Liver (tissue), 8 donors: ENCODE measurements at regions not wholly inside any gene's neighbourhood (a gene's known extent, or its start where the extent isn't known, plus 50 kb on each side); places are given as distances from the start of the nearest gene placed in this dataset.

Experiments used
- DNase-seq: peaks from one replicate; pipeline ENCODE4 v3.0.0-alpha.2; 2017; ENCODE audit warnings: low spot score
- H3K27ac ChIP-seq, 2 donors: one replicate each; pipeline ENCODE4 v1.7.0; 2013; ENCODE audit warnings: inconsistent platforms in 2 of 2, low read length in 2 of 2, control low read depth in 1 of 2, low read depth in 1 of 2, mild to moderate bottlenecking in 1 of 2
- H3K27me3 ChIP-seq, 4 donors: one replicate each; pipeline versions ENCODE4 v1.6.1 to v1.7.0; 2013; ENCODE audit warnings: low read length in 3 of 4, inconsistent platforms in 1 of 4, mild to moderate bottlenecking in 1 of 4, moderate library complexity in 1 of 4; ENCODE audit not compliant: control insufficient read depth in 4 of 4, insufficient read depth in 4 of 4
- H3K36me3 ChIP-seq, 4 donors: one replicate each; pipeline versions ENCODE4 v1.6.1 to v1.7.0; 2013; ENCODE audit warnings: low read length in 3 of 4, mild to moderate bottlenecking in 3 of 4, low read depth in 1 of 4, moderate library complexity in 1 of 4; ENCODE audit not compliant: control insufficient read depth in 4 of 4, insufficient read depth in 3 of 4
- H3K4me1 ChIP-seq, 4 donors: one replicate each; pipeline versions ENCODE4 v1.6.1 to v1.7.0; 2013; ENCODE audit warnings: low read length in 3 of 4, mild to moderate bottlenecking in 3 of 4, moderate library complexity in 1 of 4; ENCODE audit not compliant: control insufficient read depth in 4 of 4, insufficient read depth in 4 of 4
- H3K4me3 ChIP-seq, 3 donors: one replicate each; pipeline versions ENCODE4 v1.6.1 to v1.7.0; 2013; ENCODE audit warnings: low read length in 3 of 3, control low read depth in 1 of 3, low read depth in 1 of 3, mild to moderate bottlenecking in 1 of 3
- H3K9ac ChIP-seq, 2 donors: one replicate each; pipeline ENCODE4 v1.7.0; 2013; ENCODE audit warnings: low read length in 2 of 2, mild to moderate bottlenecking in 2 of 2, moderate library complexity in 2 of 2, control low read depth in 1 of 2, low read depth in 1 of 2
- H3K9me3 ChIP-seq, 4 donors: one replicate each; pipeline versions ENCODE4 v1.6.1 to v1.7.0; 2013; ENCODE audit warnings: low read length in 3 of 4; ENCODE audit not compliant: control insufficient read depth in 4 of 4
- ATF3 ChIP-seq: IDR thresholded peaks from 2 replicates; pipeline ENCODE4 v1.6.1; 2016; ENCODE audit warnings: antibody characterized with exemption
- CTCF ChIP-seq: fragments of 150-350 bp; IDR thresholded peaks from 2 replicates; pipeline ENCODE4 v1.5.1; 2017; ENCODE audit warnings: improper control_type of control experiment, low read depth, low read length; ENCODE audit not compliant: missing input control
- EGR1 ChIP-seq, 2 donors: IDR thresholded peaks; 2 replicates each; pipeline ENCODE4 v1.6.1; 2016 to 2018; ENCODE audit warnings: antibody characterized with exemption in 2 of 2, low read depth in 2 of 2
- FOXA1 ChIP-seq: IDR thresholded peaks from 2 replicates; pipeline ENCODE4 v1.6.1; 2016; ENCODE audit warnings: antibody characterized with exemption
- FOXA2 ChIP-seq: IDR thresholded peaks from 2 replicates; pipeline ENCODE4 v1.6.1; 2016; ENCODE audit warnings: antibody characterized with exemption
- GABPA ChIP-seq, 2 donors: IDR thresholded peaks in 1 of 2; conservative IDR thresholded peaks in 1 of 2; 2 replicates each; pipeline ENCODE4 v1.6.1; 2016; ENCODE audit warnings: antibody characterized with exemption in 2 of 2, mild to moderate bottlenecking in 1 of 2, moderate library complexity in 1 of 2
- HNF4A ChIP-seq, 2 donors: conservative IDR thresholded peaks; 2 replicates each; pipeline ENCODE4 v1.6.1; 2016; ENCODE audit warnings: antibody characterized with exemption in 2 of 2, mild to moderate bottlenecking in 2 of 2
- HNF4G ChIP-seq: IDR thresholded peaks from 2 replicates; pipeline ENCODE4 v1.6.1; 2016; ENCODE audit warnings: antibody characterized with exemption
- JUND ChIP-seq, 2 donors: IDR thresholded peaks; 2 replicates each; pipeline ENCODE4 v1.6.1; 2016; ENCODE audit warnings: antibody characterized with exemption in 2 of 2
- MAX ChIP-seq: IDR thresholded peaks from 2 replicates; pipeline ENCODE4 v1.6.1; 2016; ENCODE audit warnings: antibody characterized with exemption
- NR2F2 ChIP-seq: IDR thresholded peaks from 2 replicates; pipeline ENCODE4 v1.6.1; 2016; ENCODE audit warnings: antibody characterized with exemption
- RAD21 ChIP-seq, 2 donors: IDR thresholded peaks; 2 replicates each; pipeline ENCODE4 v1.6.1; 2016; ENCODE audit warnings: antibody characterized with exemption in 2 of 2, mild to moderate bottlenecking in 2 of 2
- REST ChIP-seq: IDR thresholded peaks from 2 replicates; pipeline ENCODE4 v1.6.1; 2016; ENCODE audit warnings: antibody characterized with exemption, mild to moderate bottlenecking
- RXRA ChIP-seq, 2 donors: IDR thresholded peaks; 2 replicates each; pipeline ENCODE4 v1.6.1; 2017 to 2018; ENCODE audit warnings: antibody characterized with exemption in 2 of 2, mild to moderate bottlenecking in 1 of 2
- SP1 ChIP-seq: IDR thresholded peaks from 2 replicates; pipeline ENCODE4 v1.6.1; 2018; ENCODE audit warnings: antibody characterized with exemption, mild to moderate bottlenecking
- TAF1 ChIP-seq: conservative IDR thresholded peaks from 2 replicates; pipeline ENCODE4 v1.6.1; 2016; ENCODE audit warnings: antibody characterized with exemption, mild to moderate bottlenecking
- YY1 ChIP-seq: IDR thresholded peaks from 2 replicates; pipeline ENCODE4 v1.6.1; 2016; ENCODE audit warnings: antibody characterized with exemption, mild to moderate bottlenecking
- ZBTB33 ChIP-seq: IDR thresholded peaks from 2 replicates; pipeline ENCODE4 v1.6.1; 2016; ENCODE audit warnings: antibody characterized with exemption
- WGBS: extraction: QIAGEN DNeasy Blood & Tissue Kit; methylation state at CpG from one replicate; pipeline ENCODE4 v1.1.7; 2013; 5-methylcytosine and 5-hydroxymethylcytosine counted together
- donor health status: healthy.
- donor health status: healthy.
- donor health status: healthy.
- donor health status: healthy.
- donor health status: healthy.

- no peak overlapping the region for H3K4me3 ChIP-seq
- H3K36me3 ChIP-seq: no peaks in the 10 kb centered on the region
- H3K9ac ChIP-seq: no peak overlapping the region
- no peak overlapping the region for H3K27ac ChIP-seq
- no peaks in the 10 kb centered on the region for H3K27me3 ChIP-seq
- H3K4me1 ChIP-seq: peaks cover 0 to 13% (median 6%) of the 10 kb centered on the region in 4 donors
- no peak for TF ChIP-seq TAF1
- TF ChIP-seq FOXA1: no peak
- no peak for TF ChIP-seq FOXA2
- TF ChIP-seq JUND (IDR thresholded peaks at IDR 0.05): no peak
- TF ChIP-seq REST: no peak
- TF ChIP-seq MAX: no peak
- no peak for TF ChIP-seq HNF4A (conservative IDR thresholded peaks at IDR 0.05)
- TF ChIP-seq YY1: no peak
- TF ChIP-seq HNF4G: no peak
- no peak for TF ChIP-seq CTCF
- no peak for TF ChIP-seq RAD21 (IDR thresholded peaks at IDR 0.05)
- no peak for TF ChIP-seq SP1
- no peak for TF ChIP-seq EGR1 (IDR thresholded peaks at IDR 0.05; ENCODE audit: low read depth in 2 of 2)
- no peak for DNase-seq
- WGBS: 91% methylated on average over 6 of the region's 6 CpGs
- H3K9me3 ChIP-seq: no peaks in the 10 kb centered on the region
These were observed 479.4 kb downstream of the IRS2 start for GRCh38 chr13:109307027-109307426.

- H3K27ac ChIP-seq: no peak overlapping the region
- H3K36me3 ChIP-seq: no peaks in the 10 kb centered on the region
- no peak for DNase-seq
- no peaks in the 10 kb centered on the region for H3K4me1 ChIP-seq
- no peak overlapping the region for H3K9ac ChIP-seq
- TF ChIP-seq JUND (IDR thresholded peaks at IDR 0.05): no peak
- TF ChIP-seq RXRA (IDR thresholded peaks at IDR 0.05): no peak
- no peak for TF ChIP-seq REST
- no peak for TF ChIP-seq HNF4G
- no peak for TF ChIP-seq FOXA2
- no peak for TF ChIP-seq NR2F2
- no peak for TF ChIP-seq YY1
- TF ChIP-seq ZBTB33: no peak
- no peak for TF ChIP-seq SP1
- TF ChIP-seq RAD21 (IDR thresholded peaks at IDR 0.05): no peak
- no peak for TF ChIP-seq TAF1
- TF ChIP-seq CTCF: no peak
- TF ChIP-seq FOXA1: no peak
- TF ChIP-seq ATF3: no peak
- no peak for TF ChIP-seq GABPA (IDR thresholded peaks at IDR 0.05 in 1 of 2, conservative IDR thresholded peaks at IDR 0.05 in 1 of 2)
- TF ChIP-seq HNF4A (conservative IDR thresholded peaks at IDR 0.05): no peak
- no peak for TF ChIP-seq MAX
- no peak for TF ChIP-seq EGR1 (IDR thresholded peaks at IDR 0.05; ENCODE audit: low read depth in 2 of 2)
- H3K9me3 ChIP-seq: no peaks in the 10 kb centered on the region
- 94% methylated on average over 5 of the region's 5 CpGs for WGBS
- H3K4me3 ChIP-seq: no peak overlapping the region
- H3K27me3 ChIP-seq: no peaks in the 10 kb centered on the region
These were observed 484.7 kb downstream of the IRS2 start for GRCh38 chr13:109301726-109302125.
